HG03565 (cell line): ENCODE measurements at regions not wholly inside any gene's neighbourhood (a gene's known extent, or its start where the extent isn't known, plus 50 kb on each side); places are given as distances from the start of the nearest gene placed in this dataset.

Source experiments
- ATAC-seq: cut with Tn5 transposase; IDR thresholded peaks from one replicate; pipeline ENCODE4 v1.9.1; 2021; ENCODE audit warnings: mild to moderate bottlenecking, moderate library complexity; ENCODE audit not compliant: unreplicated experiment

- no peak for ATAC-seq
These were observed 105.8 kb upstream of the ATXN7L3B start for GRCh38 chr12:74431801-74432200.

- no peak for ATAC-seq
These were observed 97.2 kb upstream of the ATXN7L3B start for GRCh38 chr12:74440469-74440868.

- ATAC-seq: no peak
These were observed 95.8 kb upstream of the ATXN7L3B start for GRCh38 chr12:74441872-74442271.

GRCh38 chr12:74446466-74446865 lies 91.2 kb upstream of the ATXN7L3B start:
- ATAC-seq: no peak

GRCh38 chr12:74449872-74450271 lies 87.8 kb upstream of the ATXN7L3B start:
- ATAC-seq: no peak

- ATAC-seq: no peak
These were observed 83.5 kb upstream of the ATXN7L3B start for GRCh38 chr12:74454109-74454508.

GRCh38 chr12:74455429-74455828 lies 82.2 kb upstream of the ATXN7L3B start:
- ATAC-seq: no peak

- ATAC-seq: no peak
These were observed 81.2 kb upstream of the ATXN7L3B start for GRCh38 chr12:74456431-74456830.

GRCh38 chr12:74468401-74468800 lies 69.2 kb upstream of the ATXN7L3B start:
- ATAC-seq: no peak

- no peak for ATAC-seq
These were observed 61.4 kb upstream of the ATXN7L3B start for GRCh38 chr12:74476234-74476633.

- no peak for ATAC-seq
These were observed 56.6 kb upstream of the ATXN7L3B start for GRCh38 chr12:74481078-74481477.

- ATAC-seq: no peak
These were observed 55.5 kb upstream of the ATXN7L3B start for GRCh38 chr12:74482115-74482514.

GRCh38 chr12:74483057-74483456 lies 54.6 kb upstream of the ATXN7L3B start:
- no peak for ATAC-seq
